ENCODE measurements at regions not wholly inside any gene's neighbourhood (a gene's known extent, or its start where the extent isn't known, plus 50 kb on each side); places are given as distances from the start of the nearest gene placed in this dataset.

GRCh38 chr4:120291541-120291940 is 224.9 kb upstream of the MAD2L1 start:
- TF ChIP-seq CTCF (IDR thresholded peaks at IDR 0.05) (no peak), POLR2A (IDR thresholded peaks at IDR 0.05) (no peak)
